ENCODE measurements at regions not wholly inside any gene's neighbourhood (a gene's known extent, or its start where the extent isn't known, plus 50 kb on each side); places are given as distances from the start of the nearest gene placed in this dataset.
A peak's percentile ranks its signal among the peaks of the same experiment; 100 is the strongest.
"Not testable (repeated sequence)": the region's sequence is repeated elsewhere in the genome, so short reads cannot be mapped to it uniquely, and the experiment has no call there.

GRCh38 chr6:137787016-137787415 lies 80.0 kb upstream of the TNFAIP3 start:
- DNase-seq = no peak

- DNase-seq = no peak
These were observed 78.8 kb upstream of the TNFAIP3 start for GRCh38 chr6:137788248-137788647.

- DNase-seq = no peak
These were observed 75.5 kb upstream of the TNFAIP3 start for GRCh38 chr6:137791281-137792159.

GRCh38 chr6:137792160-137793033 lies 74.7 kb upstream of the TNFAIP3 start:
- DNase-seq = no peak

GRCh38 chr6:137793805-137794515 lies 73.1 kb upstream of the TNFAIP3 start:
- no peak for DNase-seq

GRCh38 chr6:137794516-137795201 lies 72.4 kb upstream of the TNFAIP3 start:
- no peak for DNase-seq

GRCh38 chr6:137795501-137795900 lies 71.6 kb upstream of the TNFAIP3 start:
- no peak for DNase-seq

- DNase-seq = no peak
These were observed 68.8 kb upstream of the TNFAIP3 start for GRCh38 chr6:137798261-137798660.

GRCh38 chr6:137798846-137799245 lies 68.2 kb upstream of the TNFAIP3 start:
- no peak for DNase-seq

GRCh38 chr6:137799950-137800568 lies 67.0 kb upstream of the TNFAIP3 start:
- DNase-seq = peak; percentile 41

GRCh38 chr6:137800762-137801161 lies 66.3 kb upstream of the TNFAIP3 start:
- DNase-seq = peak; percentile 48

GRCh38 chr6:137801352-137802114 lies 65.5 kb upstream of the TNFAIP3 start:
- no peak for DNase-seq

GRCh38 chr6:137802408-137803182 lies 64.5 kb upstream of the TNFAIP3 start:
- DNase-seq = no peak

- DNase-seq = no peak
These were observed 62.4 kb upstream of the TNFAIP3 start for GRCh38 chr6:137804637-137805036.

GRCh38 chr6:137805622-137806021 lies 61.4 kb upstream of the TNFAIP3 start:
- no peak for DNase-seq

GRCh38 chr6:137806914-137807682 lies 60.0 kb upstream of the TNFAIP3 start:
- DNase-seq = no peak

- peak; percentile 74 for DNase-seq
These were observed 58.9 kb upstream of the TNFAIP3 start for GRCh38 chr6:137808191-137808590.

GRCh38 chr6:137808836-137809315 lies 58.2 kb upstream of the TNFAIP3 start:
- DNase-seq = no peak

- not testable (repeated sequence) for DNase-seq
These were observed 57.0 kb upstream of the TNFAIP3 start for GRCh38 chr6:137809895-137810553.
